G401.6 (cell line): ENCODE measurements at regions not wholly inside any gene's neighbourhood (a gene's known extent, or its start where the extent isn't known, plus 50 kb on each side); places are given as distances from the start of the nearest gene placed in this dataset.

ENCODE experiments used
- FAIRE-seq: peaks from 2 replicates; lab custom pipeline; 2012; peaks lifted over from hg19 to GRCh38; lab: Jason Lieb, UNC

DNA sequence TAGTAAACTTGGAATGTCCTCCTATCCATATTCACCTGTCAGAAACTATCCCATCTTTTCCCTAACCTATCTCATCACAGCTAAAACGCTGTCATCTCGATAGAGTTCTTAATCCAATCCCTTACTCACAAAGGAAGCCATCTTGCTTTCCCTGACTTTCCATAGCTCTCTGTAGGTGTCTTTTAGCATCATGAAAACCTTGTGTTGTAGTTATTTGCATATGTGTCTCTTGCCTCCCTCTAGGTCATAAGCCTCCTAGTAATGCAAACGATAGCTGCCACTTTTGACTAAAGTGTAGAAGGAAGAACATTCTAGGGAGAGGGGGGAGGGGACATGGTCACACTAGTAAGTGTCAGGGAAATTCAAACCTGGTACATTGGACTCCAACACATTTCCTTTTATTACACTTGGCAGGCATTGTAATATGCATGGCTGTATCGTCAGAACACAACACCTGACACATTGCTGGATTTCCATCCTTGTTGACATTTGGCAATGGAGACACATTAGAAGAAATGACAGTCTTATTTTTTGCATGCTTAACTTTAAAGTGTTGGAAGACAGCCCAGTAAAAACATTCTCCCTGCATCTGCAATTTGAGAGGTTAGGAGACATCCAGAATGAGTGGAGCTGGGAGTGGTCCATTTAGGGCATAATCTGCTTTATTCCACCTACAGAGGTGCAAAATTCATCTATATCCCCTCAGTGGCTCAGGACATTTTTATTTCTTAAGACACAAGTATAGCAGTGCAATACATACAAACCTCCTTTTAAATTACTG, 283.4 kb downstream of the HAO1 start:
- no peak for FAIRE-seq

DNA sequence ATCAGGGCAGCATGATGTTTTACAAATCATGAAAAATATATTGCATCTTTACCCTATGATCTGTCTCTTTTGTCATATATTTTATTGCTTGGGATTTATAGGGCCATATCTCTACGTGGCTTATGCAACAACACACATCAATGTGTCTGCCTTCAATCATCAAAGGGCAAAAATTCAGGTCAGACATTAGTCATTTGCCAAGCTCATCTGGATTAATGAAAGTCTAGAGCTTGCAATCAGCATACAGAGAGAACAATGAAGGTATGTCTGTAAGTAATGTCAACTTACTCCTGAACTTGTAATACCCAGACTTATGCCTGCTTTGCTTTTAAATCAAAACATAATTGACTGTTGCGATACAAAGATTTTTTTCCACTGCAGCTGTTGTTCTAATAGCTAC, 282.7 kb downstream of the HAO1 start:
- no peak for FAIRE-seq

DNA sequence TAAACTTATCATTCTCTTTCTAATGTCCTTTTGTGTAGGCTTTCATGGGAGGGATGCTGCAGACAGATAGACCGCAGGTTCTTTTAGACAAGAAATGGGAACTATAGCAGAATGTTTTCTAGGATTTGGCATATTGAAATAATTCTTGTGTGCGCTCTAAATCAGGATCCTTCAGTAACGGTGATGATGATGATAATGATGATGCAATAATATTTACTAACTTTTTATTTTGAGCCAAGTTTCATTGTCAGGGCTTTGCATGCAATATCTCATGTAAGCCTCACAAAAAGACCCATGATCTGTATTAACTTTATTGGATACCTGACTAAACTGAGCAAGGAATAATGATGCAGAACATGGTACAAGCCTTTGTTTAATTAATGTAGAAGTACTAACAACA, 280.1 kb downstream of the HAO1 start:
- no peak for FAIRE-seq

DNA sequence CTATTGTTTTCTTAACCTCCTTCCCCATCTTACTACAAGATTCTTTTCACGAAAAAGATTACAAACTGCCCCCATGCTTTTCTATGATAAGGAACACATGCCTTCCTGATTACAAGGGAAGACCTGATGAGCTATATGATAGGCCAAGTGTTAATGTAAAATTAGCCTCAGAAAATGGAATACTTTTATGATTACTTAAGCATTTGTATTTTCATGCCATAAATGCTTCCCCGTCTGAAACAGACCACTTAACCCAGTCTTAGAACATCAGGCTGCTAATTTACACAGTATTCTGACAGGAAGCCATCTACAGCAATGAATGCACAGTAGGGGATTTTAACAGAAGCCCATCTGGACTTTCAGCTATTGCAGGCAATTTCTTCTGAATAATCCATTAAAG, 274.9 kb downstream of the HAO1 start:
- FAIRE-seq, result no peak

DNA sequence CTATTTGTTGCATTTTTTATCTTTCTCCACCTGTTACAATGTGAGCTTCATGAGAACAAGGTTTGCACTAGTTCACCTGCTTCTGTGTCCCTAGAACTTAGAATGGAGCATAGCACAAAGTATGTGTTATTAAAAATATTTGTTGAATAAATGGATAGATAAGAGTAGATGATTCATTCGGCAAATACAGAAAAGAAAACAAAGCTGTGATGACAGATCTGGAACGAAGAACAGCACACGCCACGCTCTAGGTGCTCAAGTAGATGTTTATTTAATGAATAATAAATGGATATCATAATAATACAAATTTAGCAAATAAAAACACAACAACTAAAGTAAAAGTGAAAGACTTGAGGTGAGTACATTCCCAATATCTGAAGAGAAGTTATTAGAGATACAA, 273.1 kb downstream of the HAO1 start:
- FAIRE-seq, result no peak

- no peak for FAIRE-seq
Measured at GRCh38 chr20:7672571-7672970, 267.7 kb downstream of the HAO1 start.

DNA sequence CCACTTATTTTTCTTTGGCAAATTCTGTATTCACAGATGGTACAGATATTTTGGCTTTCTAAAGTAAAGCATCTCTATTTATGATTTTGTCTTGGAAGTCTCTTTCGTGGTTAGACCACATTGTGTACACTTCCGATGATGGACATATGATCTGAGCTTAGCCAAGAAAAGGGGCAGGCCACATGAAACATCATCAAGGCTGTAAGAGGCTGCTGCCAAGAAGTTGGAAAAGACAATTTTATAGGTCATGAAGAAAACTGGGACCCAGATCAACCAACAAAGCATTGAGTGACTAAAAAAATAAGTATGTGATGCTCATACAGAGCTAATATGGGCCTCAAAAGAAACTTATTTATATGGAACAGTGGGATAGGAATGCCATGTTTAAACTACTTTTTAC, 266.4 kb downstream of the HAO1 start:
- FAIRE-seq, result no peak

- no peak for FAIRE-seq
Measured at GRCh38 chr20:7682916-7683315, 257.3 kb downstream of the HAO1 start.

- FAIRE-seq, result no peak
Measured at GRCh38 chr20:7687065-7687464, 253.2 kb downstream of the HAO1 start.

DNA sequence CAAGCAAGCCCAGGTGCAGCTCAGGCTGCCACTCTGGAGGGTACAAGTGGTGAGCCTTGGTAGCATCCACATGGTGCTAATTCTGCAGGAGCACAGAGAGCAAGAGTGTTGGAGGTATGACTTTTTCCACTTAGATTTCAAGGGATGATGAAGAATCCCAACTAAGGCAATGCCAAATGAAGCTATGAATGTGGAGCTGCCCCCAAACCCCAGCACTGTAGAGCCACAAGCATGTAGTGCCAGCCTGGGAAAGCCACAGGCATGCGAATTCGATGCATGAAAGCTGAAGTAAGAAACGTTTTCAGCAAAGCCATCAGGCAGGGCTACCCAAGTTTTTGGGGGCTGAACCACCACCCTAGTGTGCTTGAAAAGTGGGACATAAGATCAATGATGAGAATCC, 251.1 kb downstream of the HAO1 start:
- no peak for FAIRE-seq

DNA sequence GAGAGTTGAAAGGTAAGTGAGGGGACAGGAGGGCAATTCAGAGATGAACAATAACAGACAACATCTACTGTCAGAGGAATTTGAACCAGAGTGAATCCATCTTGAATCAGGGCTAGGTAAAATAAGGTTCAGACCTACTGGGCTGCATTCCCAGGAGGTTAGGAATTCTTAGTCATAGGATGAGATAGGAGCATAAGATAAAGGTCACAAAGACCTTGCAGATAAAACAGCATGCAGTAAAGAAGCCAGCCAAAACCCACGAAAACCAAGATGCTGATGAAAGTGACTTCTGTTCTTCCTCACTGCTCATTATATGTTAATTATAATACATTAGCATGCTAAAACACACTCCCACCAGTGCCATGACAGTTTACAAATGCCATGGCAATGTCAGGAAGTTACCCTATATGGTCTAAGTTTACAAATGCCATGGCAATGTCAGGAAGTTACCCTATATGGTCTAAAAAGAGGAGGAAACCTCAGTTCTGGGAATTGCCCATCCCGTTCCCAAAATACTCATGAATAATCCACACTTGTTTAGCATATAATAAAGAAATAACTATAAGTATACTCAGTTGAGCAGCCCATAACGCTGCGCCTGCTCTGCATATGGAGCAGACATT, 248.5 kb downstream of the HAO1 start:
- no peak for FAIRE-seq

DNA sequence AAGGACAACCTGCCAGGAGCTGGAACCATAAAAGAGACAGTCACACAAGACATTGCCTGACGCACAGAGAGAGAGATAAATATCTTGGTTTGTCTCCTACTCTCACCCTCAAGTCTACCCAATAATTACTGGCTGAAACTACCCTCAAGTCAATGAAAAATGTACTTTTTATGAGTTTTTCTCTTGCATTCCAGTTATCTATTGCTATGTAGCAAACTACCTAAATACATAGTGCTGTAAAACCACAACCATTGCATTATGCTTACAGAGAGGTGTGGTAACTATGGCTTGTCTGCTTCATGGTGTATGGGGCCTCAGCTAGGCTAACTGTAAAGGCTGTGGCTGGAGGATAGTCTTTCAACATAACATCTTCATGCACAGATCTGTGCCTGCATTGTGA, 247.8 kb downstream of the HAO1 start:
- no peak for FAIRE-seq

DNA sequence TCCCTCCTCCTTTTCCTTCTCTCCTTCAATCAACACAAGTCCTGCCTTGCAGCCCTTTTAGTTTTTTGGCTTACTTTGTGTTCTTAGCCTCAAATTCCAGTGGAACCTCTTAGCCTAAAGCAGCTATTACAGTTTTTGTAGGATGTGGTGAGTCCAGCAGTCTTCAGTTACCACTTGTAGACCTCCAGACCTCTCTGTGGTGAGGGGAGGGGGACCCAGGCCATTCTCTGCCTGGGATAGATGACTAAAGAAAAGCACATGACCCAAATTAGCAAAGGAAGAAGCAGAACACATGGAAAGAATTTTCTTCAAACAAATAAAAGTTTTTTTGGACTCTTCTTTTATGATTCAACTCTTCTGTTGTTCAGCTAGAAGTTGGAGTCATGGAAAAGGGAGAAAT, 246.5 kb downstream of the HAO1 start:
- FAIRE-seq, result no peak

- FAIRE-seq, result no peak
Measured at GRCh38 chr20:7695051-7695495, 245.2 kb downstream of the HAO1 start.

GRCh38 chr20:7695635-7696034, 244.6 kb downstream of the HAO1 start:
- no peak for FAIRE-seq

DNA sequence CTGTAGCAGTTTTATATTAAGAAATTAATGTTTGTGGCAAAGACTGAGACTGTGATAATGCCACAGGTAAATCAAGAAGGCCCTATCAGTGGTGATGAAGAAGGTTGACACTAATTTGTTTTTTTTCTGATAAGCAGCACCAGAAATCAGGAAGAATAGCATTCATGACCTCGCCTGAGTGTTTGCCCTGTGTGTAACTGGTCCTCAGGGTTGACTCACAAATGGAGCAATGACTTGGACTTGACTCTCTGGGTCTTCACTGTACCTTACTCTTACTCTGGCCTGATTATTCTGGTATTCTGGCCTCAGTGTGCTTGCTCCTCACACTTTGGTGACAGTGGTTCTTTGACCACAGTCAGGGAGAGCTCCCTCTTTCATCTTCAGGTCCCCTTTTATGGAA, 243.9 kb downstream of the HAO1 start:
- FAIRE-seq, result no peak

DNA sequence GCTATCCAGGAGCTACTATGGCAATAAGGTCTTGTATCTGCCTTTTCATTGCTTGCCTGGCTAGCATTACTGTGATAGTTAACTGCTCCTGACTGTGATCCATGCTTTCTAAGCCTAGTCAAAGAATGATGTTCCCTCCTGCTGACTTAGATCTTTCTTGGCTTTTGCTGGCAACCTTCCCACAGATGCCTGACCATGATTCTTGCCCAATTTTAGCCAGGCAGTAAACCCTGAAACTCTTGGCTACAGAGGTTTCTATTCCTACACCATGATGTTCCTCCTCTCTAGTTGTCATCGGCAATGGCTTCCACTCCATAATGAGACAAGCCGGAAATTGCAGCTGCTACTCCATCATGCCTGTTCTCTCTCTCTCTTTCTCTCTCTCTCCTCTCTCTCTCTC, 238.1 kb downstream of the HAO1 start:
- FAIRE-seq, result no peak

DNA sequence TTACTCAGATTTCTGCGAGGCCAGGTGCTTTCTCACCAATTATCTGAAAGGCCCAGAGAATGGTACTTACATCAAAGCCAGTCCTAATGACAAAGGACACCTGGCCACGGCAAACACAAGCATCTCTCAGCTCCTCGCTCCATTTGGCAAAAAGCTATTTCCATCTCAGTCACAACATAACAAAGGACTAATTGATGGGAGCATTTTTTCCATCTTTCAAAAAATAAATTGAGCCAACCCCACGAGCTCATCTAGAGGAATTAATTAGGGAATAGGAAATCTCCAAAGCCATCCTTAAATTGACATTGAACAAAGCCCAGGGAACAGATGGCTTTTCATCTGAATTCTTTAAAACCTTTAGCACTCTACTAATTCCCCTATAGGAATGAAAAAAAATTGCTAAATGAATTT, 236.7 kb downstream of the HAO1 start:
- no peak for FAIRE-seq

DNA sequence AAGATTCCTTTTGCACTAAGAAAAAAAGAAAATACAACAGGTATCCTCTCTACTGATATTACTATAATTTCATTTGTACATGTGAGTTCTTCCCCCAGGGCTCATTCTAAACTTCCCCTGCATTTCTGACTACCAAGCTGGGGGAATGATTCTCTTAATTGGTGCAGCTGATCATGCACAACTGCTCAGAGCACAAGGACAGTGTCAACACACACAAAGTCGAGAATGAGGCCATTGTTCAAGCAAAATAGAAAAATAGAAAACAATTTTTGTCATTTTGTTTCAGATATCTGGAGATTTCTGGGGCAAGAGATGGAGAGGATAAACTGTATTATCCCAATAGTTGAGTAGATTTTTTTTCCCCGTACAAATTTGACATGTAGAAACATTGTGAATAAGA, 236.3 kb downstream of the HAO1 start:
- FAIRE-seq, result no peak

GRCh38 chr20:7708112-7708511, 232.1 kb downstream of the HAO1 start:
- FAIRE-seq, result no peak

DNA sequence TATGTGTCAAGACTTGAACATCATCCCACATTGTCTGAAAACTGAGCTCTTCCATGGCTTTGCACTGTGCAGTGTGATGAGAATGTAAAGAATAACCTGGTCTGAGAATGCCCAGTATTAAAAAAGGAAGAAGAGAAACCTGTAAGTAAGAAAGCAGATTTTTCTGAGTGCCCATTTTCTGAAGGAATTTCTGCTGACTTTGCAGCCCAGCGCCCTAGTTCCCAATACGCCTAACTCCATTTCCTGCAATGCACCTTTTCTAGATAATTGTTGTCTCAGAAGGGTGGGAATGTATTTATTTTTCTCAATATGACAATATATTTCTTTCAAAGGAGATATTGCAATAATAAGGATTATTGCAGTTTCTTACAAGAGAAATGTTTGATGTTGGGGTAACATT, 231.5 kb downstream of the HAO1 start:
- FAIRE-seq, result no peak

- FAIRE-seq, result no peak
Measured at GRCh38 chr20:7710440-7710839, 229.8 kb downstream of the HAO1 start.

GRCh38 chr20:7712661-7713060, 227.6 kb downstream of the HAO1 start:
- no peak for FAIRE-seq

GRCh38 chr20:7714549-7714948, 225.7 kb downstream of the HAO1 start:
- FAIRE-seq, result no peak
